Heart left ventricle (tissue), 13 donors: ENCODE measurements at regions not wholly inside any gene's neighbourhood (a gene's known extent, or its start where the extent isn't known, plus 50 kb on each side); places are given as distances from the start of the nearest gene placed in this dataset.

ENCODE experiments used
- CTCF ChIP-seq, 12 donors: fragments of 200-600 bp; sonication (generic) in 4 of 12; IDR thresholded peaks; one replicate each; pipeline versions ENCODE4 v1.5.0 to v1.8.0; 2018 to 2022; ENCODE audit warnings: antibody characterized with exemption in 12 of 12, mild to moderate bottlenecking in 5 of 12
- POLR2A ChIP-seq, 2 donors: fragments of 450-650 bp; IDR thresholded peaks; one replicate each; pipeline ENCODE4 v1.6.1; 2017; ENCODE audit warnings: antibody characterized with exemption in 2 of 2, mild to moderate bottlenecking in 2 of 2, moderate library complexity in 2 of 2
- donor health status: ischemic (EF 13 %, LVEDD 7.1; RV severe dilation, severe dysfunction).
- donor health status: DM: no; HTN: yes; CAD: no.
- donor health status: DM: no; HTN: no; CAD: no.
- donor health status: ischemic (EF 25% LVEDD 6.9; RV normal size, moderate dysfunction).
- donor health status: ischemic (EF 25% LVEDD 5.7; RV mildly dilated, moderate dysfunction).
- donor health status: ischemic (EF 35%, LVEDD 5.7; RV mildly dilated, moderate dysfunction).
- donor health status: nonischemic (EF 11% LVEDD 7.7; RV severe dilation, severe dysfunction).
- donor health status: DM: yes; HTN: yes; CAD: no.
- donor health status: PGD.
- donor health status: ischemic (EF 29% LVEDD 5.4; RV normal size, mild dysfunction).
- donor health status: nonischemic (EF 23%, LVEDD 6.1; RV moderate dilation, normal function).

- no peak for TF ChIP-seq CTCF (IDR thresholded peaks at IDR 0.05)
- TF ChIP-seq POLR2A (IDR thresholded peaks at IDR 0.05), result no peak
Observed at GRCh38 chr11:97883086-97883485, 1137.7 kb upstream of the CNTN5 start.
